Ishikawa (cell line): ENCODE measurements at regions not wholly inside any gene's neighbourhood (a gene's known extent, or its start where the extent isn't known, plus 50 kb on each side); places are given as distances from the start of the nearest gene placed in this dataset.

ENCODE experiments used
- CEBPB ChIP-seq: IDR thresholded peaks from 2 replicates; pipeline ENCODE4 v1.6.1; 2012
- EP300 ChIP-seq: IDR thresholded peaks from 2 replicates; pipeline ENCODE4 v1.6.1; 2012; ENCODE audit warnings: borderline replicate concordance
- FOXM1 ChIP-seq: IDR thresholded peaks from 2 replicates; pipeline ENCODE4 v1.6.1; 2012; ENCODE audit warnings: low read depth, borderline replicate concordance
- MAX ChIP-seq: IDR thresholded peaks from 2 replicates; pipeline ENCODE4 v1.6.1; 2012
- NFIC ChIP-seq: IDR thresholded peaks from 2 replicates; pipeline ENCODE4 v1.6.1; 2012
- TAF1 ChIP-seq: IDR thresholded peaks from 2 replicates; pipeline ENCODE4 v1.6.1; 2012; ENCODE audit warnings: low read depth, mild to moderate bottlenecking
- USF1 ChIP-seq: IDR thresholded peaks from 2 replicates; pipeline ENCODE4 v1.6.1; 2012
- YY1 ChIP-seq: IDR thresholded peaks from 2 replicates; pipeline ENCODE4 v1.6.1; 2012; ENCODE audit warnings: low read depth
- ZBTB7A ChIP-seq: IDR thresholded peaks from 2 replicates; pipeline ENCODE4 v1.6.1; 2012; ENCODE audit warnings: low read depth

GRCh38 chr19:23832717-23833327 is 74.1 kb upstream of the ZNF681 start:
- no peak for TF ChIP-seq TAF1
- no peak for TF ChIP-seq EP300
- no peak for TF ChIP-seq ZBTB7A
- TF ChIP-seq NFIC, result no peak
- no peak for TF ChIP-seq CEBPB
- no peak for TF ChIP-seq USF1
- no peak for TF ChIP-seq FOXM1
- TF ChIP-seq YY1, result no peak
- no peak for TF ChIP-seq MAX
